ENCODE measurements at regions not wholly inside any gene's neighbourhood (a gene's known extent, or its start where the extent isn't known, plus 50 kb on each side); places are given as distances from the start of the nearest gene placed in this dataset.

- TF ChIP-seq EZH2 (IDR thresholded peaks at IDR 0.05) (no peak), CTCF (IDR thresholded peaks at IDR 0.05) (no peak), EZH2phosphoT487 (IDR thresholded peaks at IDR 0.05) (no peak)
These were observed 868.0 kb downstream of the SLITRK6 start for GRCh38 chr13:84931264-84931663.
